ENCODE measurements at regions not wholly inside any gene's neighbourhood (a gene's known extent, or its start where the extent isn't known, plus 50 kb on each side); places are given as distances from the start of the nearest gene placed in this dataset.

DNA sequence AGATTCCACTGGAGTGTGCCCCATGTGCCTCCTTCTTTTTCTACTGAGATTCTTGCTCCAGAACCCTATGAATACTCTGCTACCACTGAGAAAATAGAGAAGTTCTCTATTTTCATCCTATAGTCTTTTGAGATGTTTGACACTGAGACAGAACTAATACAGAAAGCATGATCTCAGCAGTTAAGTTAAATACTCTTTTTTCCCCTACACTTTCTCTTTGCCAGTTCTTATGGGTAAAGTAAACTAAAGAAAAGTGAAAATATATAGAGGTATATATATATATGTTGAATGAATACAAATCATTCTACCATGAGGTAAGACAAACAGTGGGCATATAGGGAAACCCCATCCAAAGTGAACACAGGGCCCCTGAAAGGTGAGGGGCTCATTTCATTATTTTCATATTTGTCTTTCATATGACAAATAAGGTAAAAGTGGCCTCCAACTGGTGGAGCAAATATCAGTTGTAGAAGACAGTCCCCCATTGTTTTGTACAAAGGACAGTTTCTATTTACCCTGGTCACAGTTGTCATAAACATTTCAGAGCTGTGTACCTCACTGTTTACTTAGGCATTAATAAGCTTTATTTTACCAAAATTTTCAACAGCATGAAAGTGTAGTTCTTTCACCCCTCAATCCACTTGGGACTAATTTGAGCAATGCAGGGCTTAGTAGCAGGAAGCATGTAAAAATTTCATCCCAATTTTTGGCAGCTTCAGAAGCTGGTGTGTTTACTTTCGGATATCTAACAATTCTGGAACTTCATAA is 188.3 kb upstream of the MARCKS start:
- no peak for TF ChIP-seq EZH2 (optimal IDR thresholded peaks at IDR 0.05; ENCODE audit: low read depth, low read length)
- TF ChIP-seq, protein P1, sequence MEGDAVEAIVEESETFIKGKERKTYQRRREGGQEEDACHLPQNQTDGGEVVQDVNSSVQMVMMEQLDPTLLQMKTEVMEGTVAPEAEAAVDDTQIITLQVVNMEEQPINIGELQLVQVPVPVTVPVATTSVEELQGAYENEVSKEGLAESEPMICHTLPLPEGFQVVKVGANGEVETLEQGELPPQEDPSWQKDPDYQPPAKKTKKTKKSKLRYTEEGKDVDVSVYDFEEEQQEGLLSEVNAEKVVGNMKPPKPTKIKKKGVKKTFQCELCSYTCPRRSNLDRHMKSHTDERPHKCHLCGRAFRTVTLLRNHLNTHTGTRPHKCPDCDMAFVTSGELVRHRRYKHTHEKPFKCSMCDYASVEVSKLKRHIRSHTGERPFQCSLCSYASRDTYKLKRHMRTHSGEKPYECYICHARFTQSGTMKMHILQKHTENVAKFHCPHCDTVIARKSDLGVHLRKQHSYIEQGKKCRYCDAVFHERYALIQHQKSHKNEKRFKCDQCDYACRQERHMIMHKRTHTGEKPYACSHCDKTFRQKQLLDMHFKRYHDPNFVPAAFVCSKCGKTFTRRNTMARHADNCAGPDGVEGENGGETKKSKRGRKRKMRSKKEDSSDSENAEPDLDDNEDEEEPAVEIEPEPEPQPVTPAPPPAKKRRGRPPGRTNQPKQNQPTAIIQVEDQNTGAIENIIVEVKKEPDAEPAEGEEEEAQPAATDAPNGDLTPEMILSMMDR (IDR thresholded peaks at IDR 0.05; ENCODE audit: low read length) = no peak

Data from MM.1S (cell line).